H1 (cell line): ENCODE measurements at regions not wholly inside any gene's neighbourhood (a gene's known extent, or its start where the extent isn't known, plus 50 kb on each side); places are given as distances from the start of the nearest gene placed in this dataset.

ENCODE experiments used
- CTCF ChIA-PET: fragments of 300-600 bp; sonication (Branson Sonifier 250); formaldehyde crosslinking; loops from one replicate; lab custom pipeline; 2021; ENCODE audit not compliant: partially characterized antibody; lab: Charles Lee
- POLR2A ChIA-PET: fragments of 300-600 bp; sonication (Branson Sonifier 250); formaldehyde crosslinking; loops from one replicate; lab custom pipeline; 2021; ENCODE audit warnings: inconsistent platforms; ENCODE audit not compliant: partially characterized antibody; lab: Charles Lee
- DNase-seq, 2 experiments: peaks; one replicate each; pipeline versions ENCODE4 v3.0.0 to v3.0.0-alpha.2; 2010 to 2022; ENCODE audit warnings: low spot score in 2 of 2, low read depth in 1 of 2, mixed read lengths in 1 of 2
- FAIRE-seq: peaks from 2 replicates; lab custom pipeline; 2011; peaks lifted over from hg19 to GRCh38; lab: Jason Lieb, UNC
- H2AFZ ChIP-seq: 2 replicates; pipeline ENCODE4 v1.8.1; 2012; ENCODE audit warnings: low read length, inconsistent platforms
- H2AK5ac ChIP-seq: 2 replicates; pipeline ENCODE4 v1.6.1; 2013; ENCODE audit warnings: low read depth, low read length
- H2BK120ac ChIP-seq: replicated peaks from 2 replicates; pipeline ENCODE3; 2013; ENCODE audit warnings: low read depth, low read length, inconsistent platforms
- H2BK12ac ChIP-seq: 2 replicates; pipeline ENCODE4 v1.6.1; 2013; ENCODE audit warnings: low read depth, low read length
- H2BK15ac ChIP-seq: 2 replicates; pipeline ENCODE4 v1.6.1; 2013; ENCODE audit warnings: low read length
- H2BK20ac ChIP-seq: 2 replicates; pipeline ENCODE4 v1.6.1; 2013; ENCODE audit warnings: low read length
- H2BK5ac ChIP-seq: 2 replicates; pipeline ENCODE4 v1.6.1; 2013; ENCODE audit warnings: low read depth, low read length
- H3K14ac ChIP-seq: 2 replicates; pipeline ENCODE4 v1.6.1; 2013; ENCODE audit warnings: inconsistent platforms; ENCODE audit not compliant: insufficient read length
- H3K18ac ChIP-seq: 2 replicates; pipeline ENCODE4 v1.6.1; 2013; ENCODE audit warnings: low read length; ENCODE audit errors: extremely low read depth
- H3K23ac ChIP-seq: 2 replicates; pipeline ENCODE4 v1.6.1; 2013; ENCODE audit warnings: inconsistent platforms; ENCODE audit not compliant: insufficient read length
- H3K23me2 ChIP-seq: 2 replicates; pipeline ENCODE4 v1.6.1; 2013; ENCODE audit warnings: low read depth, low read length
- H3K27ac ChIP-seq: 2 replicates; pipeline ENCODE4 v1.6.1; 2011; ENCODE audit warnings: low read depth, low read length, inconsistent platforms
- H3K27me3 ChIP-seq, 4 experiments: replicated peaks in 1 of 4; 1 replicate in 1 of 4; 2 replicates in 3 of 4; pipeline versions ENCODE4 v1.6.1 to v1.8.1; 2011 to 2013; ENCODE audit warnings: low read length in 3 of 4, mild to moderate bottlenecking in 3 of 4, inconsistent platforms in 2 of 4, mixed read lengths in 2 of 4, moderate library complexity in 1 of 4; ENCODE audit not compliant: control insufficient read depth in 3 of 4, insufficient read depth in 3 of 4; ENCODE audit errors: extremely low read depth in 1 of 4
- H3K36me3 ChIP-seq, 4 experiments: 2 replicates each; pipeline versions ENCODE4 v1.6.1 to v1.8.1; 2011 to 2013; ENCODE audit warnings: mild to moderate bottlenecking in 4 of 4, low read length in 3 of 4, moderate library complexity in 2 of 4, control low read depth in 1 of 4, inconsistent platforms in 1 of 4; ENCODE audit not compliant: insufficient read depth in 4 of 4, control insufficient read depth in 2 of 4
- H3K4ac ChIP-seq: replicated peaks from 2 replicates; pipeline ENCODE3; 2013; ENCODE audit warnings: low read length, low read depth, mixed read lengths, inconsistent platforms; ENCODE audit not compliant: insufficient read length
- H3K4me1 ChIP-seq, 4 experiments: replicated peaks in 1 of 4; 1 replicate in 1 of 4; 2 replicates in 3 of 4; pipeline versions ENCODE4 v1.6.1 to v1.8.1; 2011 to 2013; ENCODE audit warnings: low read length in 3 of 4, inconsistent platforms in 2 of 4, mixed read lengths in 1 of 4; ENCODE audit not compliant: insufficient read depth in 4 of 4, control insufficient read depth in 3 of 4
- H3K4me2 ChIP-seq, 2 experiments: 2 replicates each; pipeline versions ENCODE4 v1.6.1 to v1.8.1; 2011 to 2013; ENCODE audit warnings: low read depth in 2 of 2, low read length in 2 of 2, control low read depth in 1 of 2, inconsistent platforms in 1 of 2, mild to moderate bottlenecking in 1 of 2; ENCODE audit not compliant: insufficient read depth in 1 of 2
- H3K4me3 ChIP-seq, 4 experiments: fragments of 200-600, 300-600 bp in 1 of 4; sonication (generic), shearing (Covaris generic), sonication (Bioruptor Twin) in 1 of 4; 2 replicates each; pipeline versions ENCODE4 v1.5.1 to v1.8.1; 2011 to 2016; ENCODE audit warnings: low read length in 4 of 4, low read depth in 3 of 4, control low read depth in 2 of 4, inconsistent platforms in 2 of 4, mild to moderate bottlenecking in 2 of 4, mixed read lengths in 1 of 4, moderate library complexity in 1 of 4; ENCODE audit not compliant: insufficient read depth in 2 of 4; ENCODE audit errors: extremely low read depth in 1 of 4
- H3K56ac ChIP-seq: replicated peaks from 2 replicates; pipeline ENCODE3; 2013; ENCODE audit warnings: low read depth, mild to moderate bottlenecking, mixed read lengths, low read length, inconsistent platforms; ENCODE audit not compliant: insufficient read length
- H3K79me1 ChIP-seq: 2 replicates; pipeline ENCODE4 v1.6.1; 2013; ENCODE audit warnings: low read depth, low read length, control low read depth
- H3K79me2 ChIP-seq, 2 experiments: 2 replicates each; pipeline versions ENCODE4 v1.6.1 to v1.8.1; 2012 to 2013; ENCODE audit warnings: low read length in 2 of 2, mild to moderate bottlenecking in 2 of 2, inconsistent platforms in 1 of 2; ENCODE audit not compliant: insufficient read depth in 2 of 2, control insufficient read depth in 1 of 2
- H3K9ac ChIP-seq, 4 experiments: replicated peaks in 1 of 4; 1 replicate in 1 of 4; 2 replicates in 3 of 4; pipeline versions ENCODE4 v1.6.1 to v1.8.1; 2011 to 2013; ENCODE audit warnings: low read depth in 3 of 4, low read length in 3 of 4, control low read depth in 2 of 4, mild to moderate bottlenecking in 2 of 4, moderate library complexity in 2 of 4, inconsistent platforms in 1 of 4; ENCODE audit errors: extremely low read depth in 1 of 4
- H3K9me3 ChIP-seq, 2 experiments: 2 replicates each; pipeline versions ENCODE4 v1.6.1 to v1.8.1; 2012 to 2013; ENCODE audit warnings: mild to moderate bottlenecking in 2 of 2, moderate library complexity in 2 of 2, control low read depth in 1 of 2, inconsistent platforms in 1 of 2, low read depth in 1 of 2, low read length in 1 of 2, mixed read lengths in 1 of 2; ENCODE audit not compliant: insufficient read depth in 2 of 2
- H4K20me1 ChIP-seq, 2 experiments: replicated peaks in 1 of 2; 2 replicates each; pipeline versions ENCODE3 to v1.8.1; 2011 to 2013; ENCODE audit warnings: inconsistent platforms in 2 of 2, low read length in 2 of 2, mild to moderate bottlenecking in 1 of 2; ENCODE audit not compliant: insufficient read depth in 2 of 2, control insufficient read depth in 1 of 2
- H4K5ac ChIP-seq: 2 replicates; pipeline ENCODE4 v1.6.1; 2013; ENCODE audit warnings: low read length, low read depth, mixed read lengths, inconsistent platforms; ENCODE audit not compliant: insufficient read length
- H4K8ac ChIP-seq: 2 replicates; pipeline ENCODE4 v1.8.0; 2013; ENCODE audit warnings: mild to moderate bottlenecking, moderate library complexity, low read length, inconsistent platforms; ENCODE audit not compliant: insufficient read depth; ENCODE audit errors: extremely low read depth
- H4K91ac ChIP-seq: replicated peaks from 2 replicates; pipeline ENCODE3; 2013; ENCODE audit warnings: low read length, mixed read lengths, inconsistent platforms; ENCODE audit not compliant: insufficient read length
- KDM5A ChIP-seq: fragments of 200-600 bp; IDR thresholded peaks from 2 replicates; pipeline ENCODE4 v1.7.1; 2012; ENCODE audit warnings: mild to moderate bottlenecking, low read length, inconsistent platforms, mixed read lengths
- RAD21 ChIP-seq, 2 experiments: IDR thresholded peaks in 1 of 2; conservative IDR thresholded peaks in 1 of 2; 2 replicates each; pipeline ENCODE4 v1.6.1; 2011; ENCODE audit warnings: low read depth in 2 of 2, low read length in 2 of 2, improper control_type of control experiment in 1 of 2, inconsistent platforms in 1 of 2, mild to moderate bottlenecking in 1 of 2, moderate library complexity in 1 of 2
- WGBS, 2 experiments: shearing (Covaris generic) in 1 of 2; methylation state at CpG; one replicate each; pipeline versions ENCODE4 v1.1.6 to v1.1.7; 2013 to 2015; ENCODE audit warnings: low lambda C conversion rate in 2 of 2, mixed read lengths in 2 of 2, inconsistent platforms in 1 of 2, low coverage in 1 of 2, missing lambda C conversion rate in 1 of 2; ENCODE audit not compliant: insufficient replicate concordance in 2 of 2, insufficient coverage in 1 of 2, insufficient read length in 1 of 2; ENCODE audit errors: extremely low coverage in 1 of 2, missing lambda C conversion rate in 1 of 2; 5-methylcytosine and 5-hydroxymethylcytosine counted together
- TF ChIP-seq, protein P1 (sequence below), 3 experiments: IDR thresholded peaks; 1 replicate in 2 of 3; 2 replicates in 1 of 3; pipeline versions ENCODE4 v1.5.1 to v1.6.1; 2011; ENCODE audit warnings: low read length in 3 of 3, mild to moderate bottlenecking in 3 of 3, inconsistent platforms in 2 of 3, low read depth in 1 of 3, moderate library complexity in 1 of 3; ENCODE audit not compliant: insufficient read depth in 1 of 3; ENCODE audit errors: control extremely low read depth in 1 of 3

GRCh38 chr6:141354191-141354955, 778.4 kb upstream of the GJE1 start:
- H3K56ac ChIP-seq = no peak overlapping the region
- no peak overlapping the region for H2BK120ac ChIP-seq
- H3K36me3 ChIP-seq = no peaks in the 10 kb centered on the region
- WGBS, 2 experiments = 92% methylated on average over 4 of the region's 4 CpGs; no CpG with 5 or more reads in 1 of the 2 experiments
- H3K4ac ChIP-seq = no peak overlapping the region
- H2BK20ac ChIP-seq = no peak overlapping the region
- DNase-seq (peak in 1 of 2 experiments; percentile 1), FAIRE-seq (no peak)
- no peak overlapping the region for H2BK5ac ChIP-seq
- H2BK15ac ChIP-seq = no peak overlapping the region
- ChIA-PET CTCF (interaction anchor here (0.6 to 1.3 kb wide), 6 partner anchors 20 to 430 kb away, joined by 3 to 4 read pairs (median 3); no protein-coding TSS in a partner anchor), POLR2A (no interaction called here)
- no peaks in the 10 kb centered on the region for H3K79me1 ChIP-seq
- no peak overlapping the region for H4K5ac ChIP-seq
- no peaks in the 10 kb centered on the region for H3K4me1 ChIP-seq
- H3K9ac ChIP-seq = no peak overlapping the region
- H3K27ac ChIP-seq = no peak overlapping the region
- 0 out of 4 replicates have a peak, but pooled peaks cover 0 to 3% of the 10 kb centered on the region in 2 experiments for H3K9me3 ChIP-seq
- no peak overlapping the region for H2AFZ ChIP-seq
- H3K79me2 ChIP-seq = no peaks in the 10 kb centered on the region
- H3K23me2 ChIP-seq = no peaks in the 10 kb centered on the region
- no peak overlapping the region for H4K91ac ChIP-seq
- no peak overlapping the region for H4K8ac ChIP-seq
- no peak overlapping the region for H3K4me2 ChIP-seq
- no peak overlapping the region for H3K14ac ChIP-seq
- no peak overlapping the region for H3K18ac ChIP-seq
- H2AK5ac ChIP-seq = no peak overlapping the region
- TF ChIP-seq RAD21 (IDR thresholded peaks at IDR 0.05 in 1 of 2, conservative IDR thresholded peaks at IDR 0.05 in 1 of 2; ENCODE audit: low read depth in 2 of 2, low read length in 2 of 2) (peak; percentile 38 to 56), KDM5A (no peak)
- TF ChIP-seq, protein P1, sequence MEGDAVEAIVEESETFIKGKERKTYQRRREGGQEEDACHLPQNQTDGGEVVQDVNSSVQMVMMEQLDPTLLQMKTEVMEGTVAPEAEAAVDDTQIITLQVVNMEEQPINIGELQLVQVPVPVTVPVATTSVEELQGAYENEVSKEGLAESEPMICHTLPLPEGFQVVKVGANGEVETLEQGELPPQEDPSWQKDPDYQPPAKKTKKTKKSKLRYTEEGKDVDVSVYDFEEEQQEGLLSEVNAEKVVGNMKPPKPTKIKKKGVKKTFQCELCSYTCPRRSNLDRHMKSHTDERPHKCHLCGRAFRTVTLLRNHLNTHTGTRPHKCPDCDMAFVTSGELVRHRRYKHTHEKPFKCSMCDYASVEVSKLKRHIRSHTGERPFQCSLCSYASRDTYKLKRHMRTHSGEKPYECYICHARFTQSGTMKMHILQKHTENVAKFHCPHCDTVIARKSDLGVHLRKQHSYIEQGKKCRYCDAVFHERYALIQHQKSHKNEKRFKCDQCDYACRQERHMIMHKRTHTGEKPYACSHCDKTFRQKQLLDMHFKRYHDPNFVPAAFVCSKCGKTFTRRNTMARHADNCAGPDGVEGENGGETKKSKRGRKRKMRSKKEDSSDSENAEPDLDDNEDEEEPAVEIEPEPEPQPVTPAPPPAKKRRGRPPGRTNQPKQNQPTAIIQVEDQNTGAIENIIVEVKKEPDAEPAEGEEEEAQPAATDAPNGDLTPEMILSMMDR (IDR thresholded peaks at IDR 0.05; ENCODE audit: control extremely low read depth in 1 of 3, insufficient read depth in 1 of 3, low read depth in 1 of 3, low read length in 3 of 3) = peak in 2 of 3 experiments; percentile 15 to 22; a peak in 2 of 4 replicates
- H3K27me3 ChIP-seq = no peaks in the 10 kb centered on the region
- H4K20me1 ChIP-seq = no peaks in the 10 kb centered on the region
- no peak overlapping the region for H3K23ac ChIP-seq
- no peak overlapping the region for H2BK12ac ChIP-seq
- no peak overlapping the region for H3K4me3 ChIP-seq
